ENCODE measurements at regions not wholly inside any gene's neighbourhood (a gene's known extent, or its start where the extent isn't known, plus 50 kb on each side); places are given as distances from the start of the nearest gene placed in this dataset.

GRCh38 chr4:36006226-36006625, 238.1 kb downstream of the ARAP2 start:
- no peak for DNase-seq

- DNase-seq = no peak
These were observed 233.9 kb downstream of the ARAP2 start for GRCh38 chr4:36010397-36010929.

- DNase-seq = no peak
These were observed 232.9 kb downstream of the ARAP2 start for GRCh38 chr4:36011381-36011780.

- no peak for DNase-seq
These were observed 231.8 kb downstream of the ARAP2 start for GRCh38 chr4:36012503-36012902.

GRCh38 chr4:36013206-36013605, 231.1 kb downstream of the ARAP2 start:
- no peak for DNase-seq

All from NCI-H69 (cell line).